HG03064 (cell line): ENCODE measurements at regions not wholly inside any gene's neighbourhood (a gene's known extent, or its start where the extent isn't known, plus 50 kb on each side); places are given as distances from the start of the nearest gene placed in this dataset.
"Not testable (repeated sequence)": the region's sequence is repeated elsewhere in the genome, so short reads cannot be mapped to it uniquely, and the experiment has no call there.

Source experiments
- ATAC-seq: cut with Tn5 transposase; IDR thresholded peaks from one replicate; pipeline ENCODE4 v1.9.1; 2021; ENCODE audit warnings: low read depth; ENCODE audit not compliant: unreplicated experiment

DNA sequence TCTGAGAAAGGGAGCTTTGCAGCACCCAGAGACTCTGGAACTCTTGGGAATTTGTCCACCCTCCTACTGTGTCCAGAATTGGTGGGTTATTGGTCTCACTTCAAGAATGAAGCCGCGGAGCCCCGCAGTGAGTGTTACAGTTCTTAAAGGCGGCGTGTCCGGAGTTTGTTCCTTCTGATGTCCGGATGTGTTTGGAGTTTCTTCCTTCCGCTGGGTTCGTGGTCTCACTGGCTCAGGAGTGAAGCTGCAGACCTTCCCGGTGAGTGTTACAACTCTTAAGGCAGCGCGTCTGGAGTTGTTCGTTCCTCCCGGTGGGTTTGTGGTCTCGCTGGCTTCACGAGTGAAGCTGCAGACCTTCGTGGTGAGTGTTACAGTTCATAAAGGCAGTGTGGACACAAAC, 824.7 kb downstream of the LRRTM4 start:
- not testable (repeated sequence) for ATAC-seq

DNA sequence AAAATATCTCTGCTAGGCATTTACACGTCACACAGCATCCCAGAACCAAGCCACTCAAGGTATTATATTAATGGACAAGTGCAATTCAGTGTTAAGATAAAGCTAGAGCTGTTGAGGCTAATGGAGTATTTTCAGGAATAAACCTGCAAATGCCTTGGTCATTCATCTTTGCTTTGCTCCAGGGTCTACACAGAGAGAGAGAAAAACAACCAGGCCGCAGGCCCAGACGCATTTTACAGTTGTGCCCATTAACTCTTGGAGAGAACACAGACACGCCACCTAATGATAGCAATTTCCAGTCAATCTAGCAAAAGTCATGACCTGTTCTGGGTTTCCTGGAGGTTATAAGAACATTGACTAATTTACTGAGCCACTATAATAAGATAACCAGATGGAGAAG, 829.3 kb downstream of the LRRTM4 start:
- ATAC-seq: no peak

DNA sequence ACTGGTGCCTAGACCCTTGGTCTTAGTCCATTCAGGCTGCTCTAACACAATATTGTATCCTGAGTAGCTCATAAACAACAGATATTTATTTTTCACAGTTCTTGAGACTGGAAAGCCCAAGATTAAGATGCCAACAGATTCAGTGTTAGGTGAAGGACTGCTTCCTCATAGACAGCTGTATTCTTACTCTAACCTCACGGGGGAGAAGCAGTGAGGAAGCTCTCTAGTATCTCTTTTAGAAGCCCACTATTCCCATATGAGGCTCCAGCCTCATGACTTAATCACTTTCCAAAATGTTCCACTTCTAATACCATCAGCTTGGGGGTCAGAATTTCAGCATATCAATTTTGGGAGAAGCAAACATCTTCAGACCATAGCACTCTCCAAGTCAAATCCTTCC, 833.4 kb downstream of the LRRTM4 start:
- no peak for ATAC-seq

DNA sequence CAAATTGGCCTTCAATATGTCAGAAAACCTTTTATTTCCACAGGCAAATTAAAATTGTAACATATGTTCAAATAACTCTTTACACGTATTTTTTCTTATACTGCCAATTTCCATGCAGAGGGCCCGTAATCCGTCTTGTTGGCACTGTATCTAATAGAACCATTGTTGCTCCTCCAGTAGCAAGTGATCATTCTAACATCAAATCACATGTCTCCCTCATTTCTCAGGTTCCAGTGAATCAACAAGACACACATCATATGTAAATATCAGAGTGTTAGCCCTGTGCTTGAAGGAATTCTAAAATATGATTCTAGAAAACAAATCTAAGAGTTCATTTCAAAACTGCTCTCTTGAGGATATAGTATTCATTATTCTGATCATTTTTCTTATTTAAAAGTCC, 834.3 kb downstream of the LRRTM4 start:
- no peak for ATAC-seq

DNA sequence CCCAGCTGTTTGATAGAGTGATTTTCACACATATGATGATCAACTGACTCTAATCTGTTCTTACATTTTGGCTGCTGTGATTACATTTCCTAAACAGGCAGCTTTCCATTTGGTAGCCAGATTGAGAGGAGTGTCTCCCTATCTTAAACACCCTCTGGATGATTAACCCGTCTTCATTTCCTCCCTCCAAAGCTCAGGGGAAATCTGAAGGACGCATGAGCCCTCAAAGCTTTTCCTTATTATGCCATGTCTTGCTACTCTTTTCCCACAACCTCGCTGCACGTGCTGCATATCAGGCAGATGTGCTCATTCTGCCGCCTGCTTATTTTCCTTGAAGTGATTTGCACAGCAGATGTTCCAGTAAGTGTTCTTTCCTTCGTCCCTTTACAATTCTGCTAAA, 837.4 kb downstream of the LRRTM4 start:
- ATAC-seq: no peak

DNA sequence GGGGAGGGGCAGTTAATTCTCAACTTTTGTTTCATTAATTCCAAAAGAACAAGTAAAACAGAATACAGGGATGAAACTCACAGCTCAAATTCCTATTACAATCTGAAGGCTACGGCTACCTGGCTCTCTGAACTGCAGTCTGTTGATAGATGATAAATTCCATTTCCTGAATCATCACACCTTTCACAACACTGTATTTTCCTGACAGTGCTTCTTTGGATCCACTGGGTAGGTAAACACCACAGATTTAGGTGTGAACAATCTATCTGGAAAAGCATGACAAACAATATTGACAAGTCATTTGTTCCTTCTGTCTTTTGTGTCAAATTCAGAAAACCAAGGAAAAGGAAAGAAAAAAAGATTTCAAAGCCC, 843.2 kb downstream of the LRRTM4 start:
- ATAC-seq: no peak

DNA sequence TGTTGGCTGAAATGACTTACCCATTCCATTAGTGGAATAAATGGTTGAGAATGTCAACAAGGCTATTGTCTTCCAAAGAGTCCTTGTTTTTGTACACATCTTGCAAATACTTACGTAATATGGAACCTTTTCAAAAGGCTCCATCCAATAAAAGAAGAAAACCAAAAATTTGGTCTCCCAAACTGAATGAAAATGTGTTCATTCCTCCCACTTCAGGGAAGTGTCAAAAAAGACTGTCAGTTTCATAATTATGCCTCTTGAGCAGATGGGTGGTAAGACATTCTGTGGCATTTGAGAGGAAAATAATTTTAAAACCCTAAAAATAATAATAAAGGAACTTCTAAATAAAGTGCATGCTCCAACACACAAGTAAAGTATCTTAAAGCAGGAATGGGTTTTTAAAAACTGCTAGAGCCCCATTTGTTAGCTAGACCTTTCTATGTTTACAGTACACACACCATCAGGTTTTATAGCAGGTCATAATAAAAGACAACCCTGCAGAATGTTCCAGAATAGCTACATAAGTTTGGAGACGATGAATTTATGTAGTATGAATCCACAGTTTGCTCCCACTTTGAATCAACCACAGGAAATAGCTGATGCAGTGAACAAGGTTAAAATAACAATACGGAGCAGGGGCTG, 843.7 kb downstream of the LRRTM4 start:
- ATAC-seq: no peak

DNA sequence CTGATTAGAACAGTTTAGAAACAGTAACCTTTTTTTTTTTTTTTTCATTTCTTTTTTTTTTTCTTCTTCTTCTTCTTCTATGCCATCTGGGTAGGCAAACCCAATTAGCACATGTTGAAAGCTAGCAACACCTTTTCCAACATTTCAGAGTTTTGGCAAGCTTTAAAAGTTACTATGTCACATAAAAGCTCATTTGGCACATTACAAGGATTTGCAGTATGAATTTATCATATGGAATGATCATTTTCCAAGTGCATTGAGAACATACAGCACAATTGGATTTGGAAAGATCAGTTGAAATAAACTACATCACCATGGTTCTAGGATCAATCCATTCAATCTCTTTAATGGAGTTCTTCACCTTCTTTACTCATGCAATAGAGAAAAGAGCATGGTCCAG, 847.0 kb downstream of the LRRTM4 start:
- ATAC-seq: no peak

DNA sequence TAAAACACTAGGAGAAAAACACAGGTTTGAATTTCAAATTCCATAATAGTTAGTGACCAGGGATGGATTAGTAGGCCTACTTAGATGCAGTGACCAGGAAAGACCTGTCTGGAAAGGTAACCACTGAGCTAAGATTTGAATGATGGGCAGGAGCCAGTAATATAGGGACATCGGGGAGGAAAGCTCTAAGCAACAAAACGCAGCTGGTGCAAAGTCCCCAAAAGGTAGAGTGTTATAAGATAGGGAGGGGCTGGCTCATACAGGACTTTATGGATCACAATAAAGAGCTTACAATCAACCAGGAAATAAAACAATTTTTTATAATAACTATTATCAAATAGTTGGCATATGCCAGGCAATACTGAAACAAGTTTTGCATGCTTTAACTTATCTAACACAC, 849.4 kb downstream of the LRRTM4 start:
- ATAC-seq: no peak

DNA sequence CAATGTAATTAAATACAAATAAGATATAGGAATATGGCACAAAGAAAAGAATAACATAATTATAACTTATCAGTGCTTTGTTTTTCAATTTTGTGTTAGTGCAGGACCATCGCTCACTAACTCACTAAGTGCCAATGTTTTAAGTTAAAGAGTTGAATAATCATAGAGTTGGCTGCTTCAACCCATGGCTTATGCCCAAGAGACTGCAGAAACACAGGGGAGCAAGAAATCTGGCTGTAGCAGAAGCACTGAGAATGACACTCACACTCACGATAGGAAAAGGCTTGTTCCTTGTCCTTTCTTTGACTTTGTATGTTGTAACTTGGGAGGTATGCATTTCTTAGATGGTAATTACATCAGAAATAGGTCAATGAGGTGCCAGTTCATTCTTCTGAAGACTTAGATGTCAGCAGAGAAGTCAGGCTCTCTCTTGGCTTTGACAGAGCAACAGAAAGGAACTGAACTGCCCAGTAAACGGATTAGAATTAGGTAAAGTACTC, 852.2 kb downstream of the LRRTM4 start:
- no peak for ATAC-seq

DNA sequence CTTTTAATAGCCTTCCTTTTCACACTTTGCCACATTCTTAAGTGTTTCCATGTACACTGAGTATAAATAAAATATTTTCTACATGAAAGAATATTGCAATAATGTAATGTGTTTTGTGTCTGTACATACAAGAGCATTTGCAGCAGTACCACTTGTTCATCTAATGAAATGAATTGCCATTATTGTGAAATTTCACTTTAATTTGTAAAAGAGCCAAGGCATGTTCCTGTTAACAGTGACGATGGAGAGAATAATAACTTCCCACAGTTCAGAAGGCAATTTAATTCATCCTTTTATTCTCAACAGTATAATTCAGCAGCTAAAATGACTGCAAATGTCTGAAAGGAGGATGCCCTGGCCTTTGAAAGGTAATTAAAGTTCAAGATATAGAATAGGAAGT, 853.9 kb downstream of the LRRTM4 start:
- no peak for ATAC-seq

DNA sequence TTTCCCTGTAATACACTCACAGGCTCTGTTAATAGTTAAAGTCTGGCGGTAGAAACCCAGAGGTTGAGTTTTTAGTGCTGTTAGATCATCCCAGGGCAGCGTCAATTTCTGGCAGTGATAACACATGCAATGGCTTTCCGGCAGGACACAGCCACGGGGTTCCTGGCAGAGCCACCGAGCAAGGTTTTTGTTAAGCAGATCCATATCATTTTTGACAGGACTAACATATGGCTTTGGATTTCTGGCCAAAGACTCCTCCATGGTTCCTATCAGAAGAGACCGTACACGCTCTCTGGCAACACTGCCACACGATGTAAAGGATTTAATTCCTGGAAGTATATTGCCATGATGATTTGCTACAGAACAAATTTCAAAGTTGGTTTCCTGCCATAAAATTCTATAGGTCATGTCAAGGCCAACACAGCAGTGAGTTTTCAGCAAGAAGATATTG, 854.3 kb downstream of the LRRTM4 start:
- ATAC-seq: no peak

DNA sequence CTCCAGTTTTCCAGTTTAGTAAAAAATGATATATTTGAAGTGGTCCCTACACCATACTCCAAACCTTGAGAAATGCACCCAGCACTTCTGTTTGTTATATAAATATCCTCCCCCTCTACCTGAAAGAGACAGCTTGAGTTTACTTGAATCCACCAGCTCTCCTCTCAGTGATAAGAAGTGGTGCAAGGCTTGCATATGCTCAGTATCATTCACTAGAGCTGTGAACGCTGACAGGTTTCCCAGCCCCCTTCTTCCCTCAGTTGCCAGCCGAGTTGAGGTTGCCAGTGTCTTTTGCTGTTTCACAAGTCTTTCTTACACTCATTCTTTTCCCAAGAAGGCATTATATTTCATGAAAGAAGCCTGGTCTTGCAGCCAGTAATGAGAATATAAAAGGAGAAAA, 880.0 kb downstream of the LRRTM4 start:
- ATAC-seq: no peak

DNA sequence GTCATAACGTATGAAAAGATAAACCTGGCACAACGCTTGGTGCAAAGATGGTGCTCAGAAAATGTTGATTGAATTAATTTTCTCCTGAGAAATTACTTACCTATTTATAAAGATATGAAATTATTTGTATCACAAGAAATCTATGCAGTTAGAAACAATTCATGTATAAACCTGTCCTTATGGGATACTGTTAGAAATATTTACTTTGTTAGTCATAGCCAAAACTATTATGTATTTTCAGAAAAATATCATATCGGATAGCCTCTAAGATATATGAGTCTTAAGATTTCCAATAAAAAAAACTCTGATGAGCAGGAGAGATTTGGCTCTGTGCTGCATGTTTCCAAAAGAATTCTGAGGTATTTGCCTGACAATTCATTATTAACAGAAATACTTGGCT, 880.7 kb downstream of the LRRTM4 start:
- ATAC-seq: no peak

DNA sequence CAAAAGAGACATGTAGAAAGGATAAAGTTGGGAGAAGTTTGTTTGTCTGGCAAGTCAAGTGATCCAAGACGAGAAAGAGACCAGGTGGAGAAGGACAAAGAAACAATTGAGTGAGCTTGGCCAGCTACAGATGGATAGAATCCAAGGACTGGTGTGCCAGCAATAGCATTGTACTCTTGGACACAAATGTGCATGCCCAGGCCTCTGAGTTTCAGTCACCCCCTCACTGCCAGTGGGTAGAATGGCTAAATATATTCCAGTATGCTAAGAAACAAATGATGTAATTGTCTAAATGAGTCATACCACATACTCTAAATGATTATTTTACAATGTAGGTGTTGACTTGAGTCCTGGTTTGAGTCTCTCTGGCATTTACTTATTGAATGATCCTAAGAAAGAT, 881.3 kb downstream of the LRRTM4 start:
- no peak for ATAC-seq

DNA sequence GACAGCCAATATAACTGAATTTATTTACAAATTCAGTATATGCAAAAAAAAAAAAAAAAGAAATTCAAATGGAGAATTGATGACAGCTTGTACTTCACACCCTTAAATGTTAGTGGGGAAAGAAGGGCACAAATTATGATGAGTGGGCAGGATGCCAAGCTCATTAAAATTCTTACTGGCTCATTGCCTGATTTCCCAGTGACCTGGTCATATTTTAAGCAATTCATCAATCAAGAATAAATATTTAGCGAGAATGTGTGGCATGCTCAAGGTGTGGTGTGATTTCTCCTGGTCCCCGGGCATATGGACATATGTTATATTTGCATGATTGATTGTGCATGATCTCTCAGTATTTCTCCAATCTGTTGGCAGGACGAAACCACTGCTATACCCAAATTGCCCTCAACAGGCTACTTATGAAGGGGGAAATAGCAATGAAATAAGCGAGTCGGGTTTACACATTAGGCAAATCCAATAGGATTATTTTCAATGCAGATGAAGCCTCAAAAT, 883.0 kb downstream of the LRRTM4 start:
- no peak for ATAC-seq

DNA sequence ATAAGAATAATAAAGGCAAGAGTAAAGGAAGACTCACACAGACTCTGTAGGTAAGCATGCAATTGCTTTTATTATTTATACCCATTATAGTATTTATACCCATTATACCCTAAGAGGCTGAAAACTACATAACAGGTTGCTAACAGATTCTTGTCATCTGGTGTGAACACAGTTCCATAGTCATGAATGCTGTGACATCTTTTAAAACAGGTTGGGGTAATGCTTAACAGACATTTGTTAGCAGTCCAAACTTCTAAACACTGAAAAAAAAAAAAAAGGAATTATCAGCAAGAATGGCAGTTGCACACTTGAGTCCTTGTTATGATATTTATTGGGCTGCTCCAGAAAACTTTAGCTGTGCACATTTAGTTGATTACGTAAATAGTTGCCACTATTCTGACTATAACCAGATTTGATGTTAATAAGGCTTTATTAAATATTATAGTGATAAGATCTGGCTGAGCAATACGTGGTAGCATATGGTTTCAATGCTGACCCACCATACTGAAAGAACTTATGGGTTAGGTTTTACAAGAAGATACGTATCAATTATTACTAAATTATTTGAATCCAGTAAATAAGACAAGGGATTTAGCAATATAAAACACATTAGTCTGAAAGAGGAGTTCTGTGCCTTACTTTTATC, 888.8 kb downstream of the LRRTM4 start:
- no peak for ATAC-seq

DNA sequence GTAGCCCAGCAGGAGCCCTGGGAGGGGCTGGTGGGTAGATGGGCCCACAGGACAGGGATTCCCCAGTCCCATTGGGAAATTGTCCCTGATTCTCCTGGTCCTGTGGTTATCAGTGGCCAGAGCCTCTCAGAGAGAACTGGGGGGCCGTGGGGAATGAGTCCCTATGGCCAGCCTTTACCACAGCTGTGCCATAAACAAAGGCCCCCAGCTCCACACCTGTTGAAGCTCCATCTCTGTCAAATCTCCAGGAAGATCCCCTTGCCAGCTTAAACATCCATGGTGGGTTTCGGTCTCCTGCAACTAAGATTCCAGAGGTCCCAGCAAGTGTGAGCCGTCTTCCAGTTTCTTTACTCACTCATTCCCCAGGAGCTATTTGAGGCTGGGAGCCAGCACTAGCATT, 897.1 kb downstream of the LRRTM4 start:
- ATAC-seq: no peak

DNA sequence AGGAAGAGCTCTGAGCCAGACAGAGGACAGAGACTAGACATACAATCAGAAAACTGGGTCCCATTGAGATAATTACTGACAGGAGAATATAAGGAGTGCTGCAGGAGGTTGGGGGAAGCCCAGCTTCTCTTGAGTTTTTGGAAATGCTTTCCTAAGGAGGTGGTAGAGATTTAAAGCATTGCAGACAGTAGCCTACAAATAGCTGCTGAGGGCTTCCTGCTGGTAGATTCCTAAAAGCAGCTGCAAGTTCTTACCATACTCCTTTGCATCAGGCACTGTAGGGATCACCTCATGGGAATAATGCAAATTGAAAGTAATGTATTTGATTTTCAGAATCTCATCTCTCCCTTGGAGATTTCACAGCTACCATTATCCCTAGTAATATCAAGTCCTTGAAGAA, 902.6 kb upstream of the GCFC2 start:
- no peak for ATAC-seq

DNA sequence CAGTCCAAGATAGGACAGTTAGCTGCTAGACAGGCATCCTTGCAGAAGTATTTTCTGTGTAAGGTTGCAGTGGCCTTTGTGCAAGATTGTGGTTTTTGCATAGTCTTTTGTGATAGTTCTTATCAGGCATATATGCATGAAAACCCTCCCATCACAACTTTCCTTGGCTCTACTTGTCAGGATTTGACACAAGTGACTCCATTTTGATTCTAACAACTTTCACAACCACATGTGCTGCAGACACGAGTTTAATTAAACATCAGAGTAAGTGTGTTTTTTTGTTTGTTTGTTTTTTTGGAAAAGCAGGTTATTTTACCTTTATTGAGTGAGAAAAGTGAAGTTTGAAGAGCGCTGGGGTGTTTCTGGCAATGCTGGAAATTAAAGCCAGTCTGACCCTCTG, 902.0 kb upstream of the GCFC2 start:
- ATAC-seq: no peak

DNA sequence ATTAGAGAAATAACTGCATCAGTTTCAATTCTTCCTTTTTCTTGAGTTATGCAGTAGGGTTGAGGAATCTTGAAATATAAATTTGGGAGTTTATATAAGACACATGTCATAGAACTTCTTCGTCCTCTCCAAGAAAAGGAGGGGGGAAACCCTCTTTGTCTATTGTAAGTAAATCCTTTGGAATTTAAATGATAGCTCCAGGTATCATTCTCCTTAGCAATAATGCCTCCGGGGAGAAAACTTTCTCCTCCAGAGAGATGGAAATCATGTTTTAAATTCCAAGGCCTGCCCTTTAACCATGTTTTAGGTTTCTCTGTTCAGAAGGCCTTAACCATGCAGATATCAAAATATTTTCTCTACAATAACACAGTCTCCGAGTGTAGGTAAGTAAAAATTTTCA, 899.7 kb upstream of the GCFC2 start:
- ATAC-seq: no peak

DNA sequence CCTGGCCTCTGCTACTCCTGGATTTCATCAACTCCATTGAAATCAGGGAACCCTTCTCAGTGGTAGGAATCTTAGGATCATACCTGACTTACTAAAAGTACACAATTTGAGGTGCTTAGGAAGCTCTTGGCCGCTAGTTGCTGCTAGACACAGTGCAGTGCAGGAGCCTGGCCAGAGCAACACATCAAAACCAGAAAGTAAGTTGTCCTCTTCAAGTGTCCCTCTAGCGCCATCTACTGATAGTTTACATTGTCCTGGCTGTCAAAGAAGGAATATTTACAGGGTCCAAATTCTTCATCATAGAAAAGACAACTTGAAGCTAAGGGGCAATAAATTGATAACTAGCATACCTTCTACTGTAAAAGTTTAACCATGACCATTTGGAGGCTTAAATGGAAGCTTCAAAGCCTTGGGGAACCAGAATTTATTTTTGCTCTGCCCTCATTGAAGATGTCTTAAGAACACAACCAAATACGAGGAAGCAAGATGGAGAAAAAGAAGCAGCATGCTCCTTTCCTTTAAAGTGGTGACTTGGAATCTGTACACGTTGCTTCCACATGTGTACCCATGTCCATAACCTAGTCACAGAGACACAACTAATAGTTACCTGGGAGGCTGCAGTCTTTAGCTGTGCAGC, 889.1 kb upstream of the GCFC2 start:
- peak; percentile 89 for ATAC-seq
